ENCODE measurements at regions not wholly inside any gene's neighbourhood (a gene's known extent, or its start where the extent isn't known, plus 50 kb on each side); places are given as distances from the start of the nearest gene placed in this dataset.
"Not testable (repeated sequence)": the region's sequence is repeated elsewhere in the genome, so short reads cannot be mapped to it uniquely, and the experiment has no call there.

GRCh38 chr15:21009651-21010050, 143.5 kb upstream of the POTEB2 start:
- TF ChIP-seq, protein P1, sequence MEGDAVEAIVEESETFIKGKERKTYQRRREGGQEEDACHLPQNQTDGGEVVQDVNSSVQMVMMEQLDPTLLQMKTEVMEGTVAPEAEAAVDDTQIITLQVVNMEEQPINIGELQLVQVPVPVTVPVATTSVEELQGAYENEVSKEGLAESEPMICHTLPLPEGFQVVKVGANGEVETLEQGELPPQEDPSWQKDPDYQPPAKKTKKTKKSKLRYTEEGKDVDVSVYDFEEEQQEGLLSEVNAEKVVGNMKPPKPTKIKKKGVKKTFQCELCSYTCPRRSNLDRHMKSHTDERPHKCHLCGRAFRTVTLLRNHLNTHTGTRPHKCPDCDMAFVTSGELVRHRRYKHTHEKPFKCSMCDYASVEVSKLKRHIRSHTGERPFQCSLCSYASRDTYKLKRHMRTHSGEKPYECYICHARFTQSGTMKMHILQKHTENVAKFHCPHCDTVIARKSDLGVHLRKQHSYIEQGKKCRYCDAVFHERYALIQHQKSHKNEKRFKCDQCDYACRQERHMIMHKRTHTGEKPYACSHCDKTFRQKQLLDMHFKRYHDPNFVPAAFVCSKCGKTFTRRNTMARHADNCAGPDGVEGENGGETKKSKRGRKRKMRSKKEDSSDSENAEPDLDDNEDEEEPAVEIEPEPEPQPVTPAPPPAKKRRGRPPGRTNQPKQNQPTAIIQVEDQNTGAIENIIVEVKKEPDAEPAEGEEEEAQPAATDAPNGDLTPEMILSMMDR (IDR thresholded peaks at IDR 0.05): not testable (repeated sequence)
- not testable (repeated sequence) for TF ChIP-seq POLR2A (IDR thresholded peaks at IDR 0.05)

Data from heart left ventricle (tissue), 13 donors.